IMR-90 (cell line): ENCODE measurements at regions not wholly inside any gene's neighbourhood (a gene's known extent, or its start where the extent isn't known, plus 50 kb on each side); places are given as distances from the start of the nearest gene placed in this dataset.
A peak's percentile ranks its signal among the peaks of the same experiment; 100 is the strongest.

Experiments used
- CEBPB ChIP-seq: IDR thresholded peaks from 2 replicates; pipeline ENCODE4 v1.6.1; 2012; ENCODE audit warnings: low read depth, low read length, improper control_type of control experiment
- CTCF ChIP-seq: conservative IDR thresholded peaks from 2 replicates; pipeline ENCODE4 v1.5.1; 2012; ENCODE audit warnings: mild to moderate bottlenecking, low read depth, low read length, improper control_type of control experiment
- FOS ChIP-seq: fragments of 150-350 bp; IDR thresholded peaks from 2 replicates; pipeline ENCODE4 v1.6.1; 2016; ENCODE audit warnings: low read depth, low read length
- POLR2A ChIP-seq: IDR thresholded peaks from 2 replicates; pipeline ENCODE4 v1.6.1; 2012; ENCODE audit warnings: mild to moderate bottlenecking, low read depth, low read length
- TF ChIP-seq, protein P1 (sequence below): fragments of 150-350 bp; IDR thresholded peaks from 2 replicates; pipeline ENCODE4 v1.6.1; 2016; ENCODE audit warnings: low read depth, mild to moderate bottlenecking, low read length, moderate library complexity, borderline replicate concordance

DNA sequence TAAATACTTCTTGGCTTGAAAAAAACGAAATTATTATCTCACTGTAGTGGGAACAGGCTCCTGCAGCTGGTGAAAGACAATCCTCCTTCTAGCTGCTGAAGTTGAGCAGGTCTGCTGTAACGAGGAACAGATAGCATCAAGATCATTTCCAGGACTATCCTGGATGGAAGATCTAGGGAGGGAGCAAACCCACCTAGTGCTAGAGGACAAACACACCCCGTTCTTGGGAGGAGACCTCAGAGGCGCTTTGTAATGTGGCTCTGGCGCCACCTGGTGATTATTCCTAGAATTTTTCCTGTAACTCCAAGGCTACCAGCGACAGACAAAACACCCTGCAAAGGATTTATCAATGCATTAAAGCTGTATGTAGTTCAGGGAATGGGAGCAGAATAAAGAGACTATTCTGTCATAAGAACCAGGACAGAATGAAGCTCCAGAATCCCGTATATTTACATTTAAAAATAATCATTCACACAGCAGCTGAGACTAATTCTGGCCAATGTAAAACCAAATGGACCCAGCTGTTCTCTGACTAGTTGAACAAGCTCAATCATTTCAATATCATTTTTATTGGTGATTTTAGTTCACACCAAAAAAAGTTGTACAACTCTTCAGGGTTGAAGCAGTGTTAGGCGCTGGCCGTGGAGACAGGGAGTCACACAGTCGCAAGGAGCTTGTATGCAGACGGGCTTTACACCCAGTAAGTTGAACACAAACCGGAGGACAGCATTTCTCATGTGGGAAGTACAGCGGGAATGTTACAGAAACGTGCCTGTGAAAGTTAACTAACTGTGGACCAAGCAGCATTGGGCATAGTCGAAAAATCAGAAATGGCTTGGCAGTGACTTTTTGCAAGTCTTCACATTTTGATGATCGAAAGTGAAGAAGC is 290.3 kb downstream of the TRIB2 start:
- peak; percentile 82 for TF ChIP-seq CTCF
- TF ChIP-seq POLR2A, result 0 out of 2 replicates have a peak, but pooled peaks have one; percentile 30
- no peak for TF ChIP-seq CEBPB
- TF ChIP-seq, protein P1, sequence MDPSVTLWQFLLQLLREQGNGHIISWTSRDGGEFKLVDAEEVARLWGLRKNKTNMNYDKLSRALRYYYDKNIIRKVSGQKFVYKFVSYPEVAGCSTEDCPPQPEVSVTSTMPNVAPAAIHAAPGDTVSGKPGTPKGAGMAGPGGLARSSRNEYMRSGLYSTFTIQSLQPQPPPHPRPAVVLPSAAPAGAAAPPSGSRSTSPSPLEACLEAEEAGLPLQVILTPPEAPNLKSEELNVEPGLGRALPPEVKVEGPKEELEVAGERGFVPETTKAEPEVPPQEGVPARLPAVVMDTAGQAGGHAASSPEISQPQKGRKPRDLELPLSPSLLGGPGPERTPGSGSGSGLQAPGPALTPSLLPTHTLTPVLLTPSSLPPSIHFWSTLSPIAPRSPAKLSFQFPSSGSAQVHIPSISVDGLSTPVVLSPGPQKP, result no peak
- TF ChIP-seq FOS, result no peak
